GM12878 (cell line): ENCODE measurements at regions not wholly inside any gene's neighbourhood (a gene's known extent, or its start where the extent isn't known, plus 50 kb on each side); places are given as distances from the start of the nearest gene placed in this dataset.

Experiments
- ATAC-seq: fragments of 200-7000 bp; cut with Tn5 transposase; 3 replicates; pipeline ENCODE4 v1.9.1; 2020; ENCODE audit warnings: mild to moderate bottlenecking, moderate library complexity
- BruUV-seq: library from RNA; stranded (reverse); fragments of 400-500 nt; replicated peaks from 2 replicates; lab custom pipeline; 2021; lab: Mats Ljungman, UMichigan
- CTCF ChIA-PET: fragments of 300-600 bp; sonication (Branson Sonifier 250); formaldehyde crosslinking; extraction: SDS; loops from one replicate; lab custom pipeline; 2021; ENCODE audit warnings: inconsistent platforms; lab: Yijun Ruan, JAX
- POLR2A ChIA-PET: fragments of 350-600 bp; formaldehyde crosslinking; extraction: SDS; loops from one replicate; lab custom pipeline; 2021; ENCODE audit warnings: inconsistent platforms; lab: Charles Lee
- RAD21 ChIA-PET: fragments of 300-600 bp; sonication (Branson Sonifier 250); formaldehyde crosslinking; loops from one replicate; lab custom pipeline; 2023; ENCODE audit warnings: antibody characterized with exemption; ENCODE audit not compliant: unreplicated experiment; lab: Charles Lee
- SMC1A ChIA-PET: fragments of 300-600 bp; sonication (Branson Sonifier 250); formaldehyde crosslinking; loops from one replicate; lab custom pipeline; 2023; ENCODE audit not compliant: unreplicated experiment, uncharacterized antibody; lab: Charles Lee
- DNase-seq: peaks from one replicate; pipeline ENCODE4 v3.0.0-alpha.2; 2011; ENCODE audit warnings: low read depth, low spot score
- FAIRE-seq: peaks from 3 replicates; lab custom pipeline; 2011; peaks lifted over from hg19 to GRCh38; lab: Jason Lieb, UNC
- H2AFZ ChIP-seq: 2 replicates; pipeline ENCODE4 v1.6.0; 2011; ENCODE audit warnings: low read depth, low read length, control low read depth; ENCODE audit not compliant: control insufficient read depth
- H3K27ac ChIP-seq: 2 replicates; pipeline ENCODE4 v1.5.1; 2011; ENCODE audit warnings: control low read depth; ENCODE audit not compliant: control insufficient read depth, insufficient read depth
- H3K27me3 ChIP-seq, 2 experiments: replicated peaks in 1 of 2; 2 replicates each; pipeline versions ENCODE4 v1.6.0 to v1.6.1; 2011; ENCODE audit warnings: low read length in 1 of 2; ENCODE audit not compliant: control insufficient read depth in 2 of 2, insufficient read depth in 2 of 2
- H3K36me3 ChIP-seq, 2 experiments: 2 replicates each; pipeline ENCODE4 v1.5.1; 2011; ENCODE audit warnings: low read length in 1 of 2; ENCODE audit not compliant: control insufficient read depth in 2 of 2, insufficient read depth in 2 of 2
- H3K4me1 ChIP-seq: 2 replicates; pipeline ENCODE4 v1.6.1; 2011; ENCODE audit warnings: mild to moderate bottlenecking, low read length, moderate library complexity, mixed read lengths; ENCODE audit not compliant: control insufficient read depth, insufficient read depth
- H3K4me2 ChIP-seq: 2 replicates; pipeline ENCODE4 v1.6.0; 2011; ENCODE audit warnings: control low read depth; ENCODE audit not compliant: control insufficient read depth, insufficient read depth
- H3K4me3 ChIP-seq: fragments of 200-600 bp; sonication (generic); 2 replicates; pipeline ENCODE4 v1.5.1; 2016
- H3K79me2 ChIP-seq: 2 replicates; pipeline ENCODE4 v1.6.0; 2011; ENCODE audit warnings: low read length; ENCODE audit not compliant: control insufficient read depth, insufficient read depth
- H3K9ac ChIP-seq: 2 replicates; pipeline ENCODE4 v1.8.0; 2011; ENCODE audit warnings: low read length, control low read depth, mixed read lengths; ENCODE audit not compliant: control insufficient read depth, insufficient read depth
- H3K9me3 ChIP-seq: replicated peaks from 3 replicates; pipeline ENCODE4 v1.5.1; 2011; ENCODE audit warnings: mild to moderate bottlenecking, low read length; ENCODE audit not compliant: control insufficient read depth, insufficient read depth
- H4K20me1 ChIP-seq: 2 replicates; pipeline ENCODE4 v1.6.0; 2011; ENCODE audit not compliant: control insufficient read depth, insufficient read depth
- ATF3 ChIP-seq: IDR thresholded peaks from 2 replicates; pipeline ENCODE4 v1.6.1; 2011; ENCODE audit warnings: low read depth, mild to moderate bottlenecking, low read length, moderate library complexity, borderline replicate concordance; ENCODE audit errors: extremely low read depth
- E2F8 ChIP-seq: fragments of 450-650 bp; IDR thresholded peaks from 2 replicates; pipeline ENCODE4 v1.6.1; 2018; ENCODE audit warnings: mild to moderate bottlenecking, low read depth, moderate library complexity; ENCODE audit not compliant: partially characterized antibody
- FOXK2 ChIP-seq: fragments of 450-650 bp; IDR thresholded peaks from 2 replicates; pipeline ENCODE4 v1.6.1; 2017; ENCODE audit warnings: mild to moderate bottlenecking, moderate library complexity
- HDGF ChIP-seq: fragments of 450-650 bp; IDR thresholded peaks from 2 replicates; pipeline ENCODE4 v1.6.1; 2016; ENCODE audit warnings: antibody characterized with exemption
- IRF5 ChIP-seq: fragments of 450-650 bp; IDR thresholded peaks from 2 replicates; pipeline ENCODE4 v1.6.1; 2017; ENCODE audit warnings: borderline replicate concordance
- LARP7 ChIP-seq: fragments of 450-650 bp; IDR thresholded peaks from 2 replicates; pipeline ENCODE4 v1.6.1; 2017; ENCODE audit warnings: mild to moderate bottlenecking
- MAX ChIP-seq: IDR thresholded peaks from 2 replicates; pipeline ENCODE4 v1.6.1; 2012; ENCODE audit warnings: low read depth, low read length, improper control_type of control experiment
- POLR2A ChIP-seq: IDR thresholded peaks from 2 replicates; pipeline ENCODE4 v1.6.1; 2011; ENCODE audit warnings: low read depth, mild to moderate bottlenecking, low read length
- POLR2AphosphoS2 ChIP-seq: IDR thresholded peaks from 2 replicates; pipeline ENCODE4 v1.6.1; 2011; ENCODE audit warnings: low read depth, mild to moderate bottlenecking, low read length, improper control_type of control experiment, moderate library complexity
- RB1 ChIP-seq: fragments of 450-650 bp; formaldehyde crosslinking; IDR thresholded peaks from 2 replicates; pipeline ENCODE4 v1.6.1; 2017; ENCODE audit warnings: mild to moderate bottlenecking, borderline replicate concordance
- RELB ChIP-seq: fragments of 450-650 bp; IDR thresholded peaks from 2 replicates; pipeline ENCODE4 v1.6.1; 2017; ENCODE audit warnings: low read depth, mild to moderate bottlenecking, moderate library complexity
- SIN3A ChIP-seq: IDR thresholded peaks from 2 replicates; pipeline ENCODE4 v1.6.1; 2012; ENCODE audit warnings: low read depth, low read length, improper control_type of control experiment
- TARDBP ChIP-seq: IDR thresholded peaks from 2 replicates; pipeline ENCODE4 v1.6.1; 2016; ENCODE audit warnings: borderline replicate concordance
- USF1 ChIP-seq: IDR thresholded peaks from 2 replicates; pipeline ENCODE4 v1.6.1; 2011; ENCODE audit warnings: borderline replicate concordance, low read depth, mild to moderate bottlenecking, moderate library complexity, mixed read lengths, low read length; ENCODE audit not compliant: insufficient read depth; ENCODE audit errors: extremely low read length
- ZBTB33 ChIP-seq: fragments of 450-650 bp; IDR thresholded peaks from 2 replicates; pipeline ENCODE4 v1.6.1; 2017; ENCODE audit warnings: mild to moderate bottlenecking
- ZZZ3 ChIP-seq: IDR thresholded peaks from 2 replicates; pipeline ENCODE4 v1.6.1; 2011; ENCODE audit warnings: low read depth; ENCODE audit not compliant: control insufficient read depth, insufficient read length
- in situ Hi-C: fragments of 300-500 bp; cut with MboI; formaldehyde crosslinking; loops from 9 replicates; pipeline ENCODE4 v1.14.3; 2018; ENCODE audit warnings: mixed read lengths
- intact Hi-C: fragments of 100-400 bp; cut with micrococcal nuclease; formaldehyde crosslinking; loops from one replicate; pipeline ENCODE4 v1.14.2; 2022; ENCODE audit not compliant: unreplicated experiment

- Histone ChIP-seq H3K4me2 (no peak overlapping the region), H3K36me3 (no peaks in the 10 kb centered on the region), H3K9ac (no peak overlapping the region), H3K27ac (no peak overlapping the region), H3K9me3 (no peaks in the 10 kb centered on the region), H3K4me1 (peaks cover 17% of the 10 kb centered on the region), H3K27me3 (no peaks in the 10 kb centered on the region), H3K4me3 (no peak overlapping the region), H2AFZ (no peak overlapping the region), H4K20me1 (no peaks in the 10 kb centered on the region), H3K79me2 (peaks cover 5% of the 10 kb centered on the region)
- ChIA-PET SMC1A (interaction anchor here (0.9 to 7.0 kb wide), 5 partner anchors 8 to 919 kb away, joined by 3 to 174 read pairs (median 5); no protein-coding TSS in a partner anchor), RAD21 (interaction anchor here (0.7 to 12.8 kb wide), 3 partner anchors 8 to 132 kb away, joined by 3 to 229 read pairs (median 3); no protein-coding TSS in a partner anchor), CTCF (interaction anchor here (0.8 to 13.5 kb wide), 6 partner anchors 9 to 307 kb away, joined by 3 to 177 read pairs (median 59); no protein-coding TSS in a partner anchor), POLR2A (interaction anchor here (1.1 to 8.1 kb wide), 2 partner anchors 9 to 63 kb away, joined by 3 to 141 read pairs; no protein-coding TSS in a partner anchor)
- no TSS peak for BruUV-seq
- ATAC-seq (no peak), DNase-seq (no peak), FAIRE-seq (no peak)
- in situ Hi-C loops (loop anchor here (10.0 kb wide), 1 partner anchor 120 kb away; no protein-coding TSS in a partner anchor), intact Hi-C loops (no loop called here)
- TF ChIP-seq E2F8 (no peak), ZZZ3 (no peak), SIN3A (no peak), RELB (no peak), LARP7 (no peak), USF1 (no peak), TARDBP (no peak), IRF5 (no peak), FOXK2 (no peak), ZBTB33 (no peak), POLR2AphosphoS2 (no peak), RB1 (no peak), MAX (no peak), ATF3 (no peak), POLR2A (no peak), HDGF (no peak)
Observed at GRCh38 chr22:22035203-22035602, 52.6 kb upstream of the TOP3B start.
